ENCODE measurements at regions not wholly inside any gene's neighbourhood (a gene's known extent, or its start where the extent isn't known, plus 50 kb on each side); places are given as distances from the start of the nearest gene placed in this dataset.

DNA sequence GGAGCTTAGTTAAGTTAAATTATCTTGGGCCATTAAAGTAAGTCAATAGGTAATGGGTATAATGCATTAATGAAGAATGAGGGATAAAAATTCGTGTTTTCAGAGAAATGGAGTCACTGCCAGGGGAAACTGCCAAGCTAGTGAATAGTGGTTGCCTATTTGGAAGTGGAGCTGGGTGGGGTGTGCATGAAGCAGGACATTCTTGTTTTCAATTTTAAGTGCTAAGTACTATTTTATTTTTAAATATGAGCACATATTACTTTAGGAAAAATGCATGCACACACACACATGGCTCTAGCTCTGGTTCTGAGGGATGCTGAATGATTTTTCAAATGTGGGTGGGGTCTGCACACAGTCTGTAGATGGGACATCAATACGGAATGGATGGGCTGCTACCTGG, 717.7 kb upstream of the SGCG start:
- Mint-ChIP-seq H3K27ac (ENCODE audit: unreplicated experiment) (no peak overlapping the region), H3K36me3 (ENCODE audit: low read depth) (no peaks in the 10 kb centered on the region), H3K4me1 (no peaks in the 10 kb centered on the region), H3K27me3 (ENCODE audit: low read depth) (no peaks in the 10 kb centered on the region), H3K9me3 (no peaks in the 10 kb centered on the region), H3K4me3 (no peak overlapping the region)
- no peak for TF ChIP-seq CTCF (conservative IDR thresholded peaks at IDR 0.05)
- DNase-seq (ENCODE audit: low read depth, low spot score), result no peak

- Mint-ChIP-seq H3K27me3 (ENCODE audit: low read depth) (no peaks in the 10 kb centered on the region), H3K4me3 (no peak overlapping the region), H3K9me3 (no peaks in the 10 kb centered on the region), H3K4me1 (no peaks in the 10 kb centered on the region), H3K27ac (ENCODE audit: unreplicated experiment) (no peak overlapping the region), H3K36me3 (ENCODE audit: low read depth) (no peaks in the 10 kb centered on the region)
- TF ChIP-seq CTCF (conservative IDR thresholded peaks at IDR 0.05), result no peak
- DNase-seq (ENCODE audit: low read depth, low spot score), result no peak
Observed at GRCh38 chr13:22468045-22468444, 712.7 kb upstream of the SGCG start.

- H3K4me1 Mint-ChIP-seq, result no peaks in the 10 kb centered on the region
- H3K4me3 Mint-ChIP-seq, result no peak overlapping the region
- no peaks in the 10 kb centered on the region for H3K9me3 Mint-ChIP-seq
- no peak for DNase-seq (ENCODE audit: low read depth, low spot score)
- H3K27ac Mint-ChIP-seq (ENCODE audit: unreplicated experiment), result no peak overlapping the region
- TF ChIP-seq CTCF (conservative IDR thresholded peaks at IDR 0.05), result no peak
- no peaks in the 10 kb centered on the region for H3K27me3 Mint-ChIP-seq (ENCODE audit: low read depth)
- no peaks in the 10 kb centered on the region for H3K36me3 Mint-ChIP-seq (ENCODE audit: low read depth)
Observed at GRCh38 chr13:22468824-22469223, 712.0 kb upstream of the SGCG start.

DNA sequence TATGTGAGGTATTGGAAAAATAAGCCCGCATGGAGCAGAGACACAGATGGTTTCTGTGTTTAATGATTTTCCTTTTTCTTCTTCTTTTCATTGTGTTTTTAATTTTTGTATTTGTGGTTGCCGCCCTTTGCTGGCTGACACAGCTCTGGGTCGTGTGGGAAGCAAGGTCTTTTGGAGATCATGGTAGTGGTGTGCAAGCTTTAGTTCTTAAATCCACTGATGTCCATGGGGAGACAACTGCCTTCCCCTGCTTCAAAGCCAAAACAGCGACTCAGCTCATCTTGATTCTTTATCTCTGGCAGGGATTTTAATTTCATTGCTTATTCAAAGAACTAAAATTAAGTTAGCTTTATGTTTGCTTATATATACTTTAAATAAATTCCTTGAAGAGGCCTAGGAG, 711.3 kb upstream of the SGCG start:
- TF ChIP-seq CTCF (conservative IDR thresholded peaks at IDR 0.05), result no peak
- no peak overlapping the region for H3K4me3 Mint-ChIP-seq
- no peaks in the 10 kb centered on the region for H3K36me3 Mint-ChIP-seq (ENCODE audit: low read depth)
- H3K9me3 Mint-ChIP-seq, result no peaks in the 10 kb centered on the region
- no peaks in the 10 kb centered on the region for H3K4me1 Mint-ChIP-seq
- no peaks in the 10 kb centered on the region for H3K27me3 Mint-ChIP-seq (ENCODE audit: low read depth)
- DNase-seq (ENCODE audit: low read depth, low spot score), result no peak
- H3K27ac Mint-ChIP-seq (ENCODE audit: unreplicated experiment), result no peak overlapping the region

GRCh38 chr13:22470075-22470474, 710.7 kb upstream of the SGCG start:
- H3K27ac Mint-ChIP-seq (ENCODE audit: unreplicated experiment), result no peak overlapping the region
- no peaks in the 10 kb centered on the region for H3K9me3 Mint-ChIP-seq

More at GRCh38 chr13:22470075-22470474, 710.7 kb upstream of the SGCG start:
- Mint-ChIP-seq H3K27me3 (ENCODE audit: low read depth) (no peaks in the 10 kb centered on the region), H3K36me3 (ENCODE audit: low read depth) (no peaks in the 10 kb centered on the region), H3K4me3 (no peak overlapping the region), H3K4me1 (no peaks in the 10 kb centered on the region)
- no peak for TF ChIP-seq CTCF (conservative IDR thresholded peaks at IDR 0.05)
- no peak for DNase-seq (ENCODE audit: low read depth, low spot score)
